Transverse colon (tissue), 4 donors: ENCODE measurements at regions not wholly inside any gene's neighbourhood (a gene's known extent, or its start where the extent isn't known, plus 50 kb on each side); places are given as distances from the start of the nearest gene placed in this dataset.

ENCODE experiments used
- EP300 ChIP-seq: sonication (generic); formaldehyde crosslinking; IDR thresholded peaks from one replicate; pipeline ENCODE4 v1.6.1; 2017; ENCODE audit warnings: antibody characterized with exemption, low read depth
- POLR2A ChIP-seq: fragments of 450-650 bp; IDR thresholded peaks from one replicate; pipeline ENCODE4 v1.6.1; 2016; ENCODE audit warnings: antibody characterized with exemption, mild to moderate bottlenecking, moderate library complexity
- POLR2AphosphoS5 ChIP-seq, 3 donors: sonication (generic); formaldehyde crosslinking; IDR thresholded peaks; one replicate each; pipeline ENCODE4 v1.6.1; 2016; ENCODE audit warnings: antibody characterized with exemption in 3 of 3
- TF ChIP-seq, protein P1 (sequence below), 5 experiments: fragments of 200-600 bp in 3 of 5; fragments of 450-650 bp in 2 of 5; sonication (generic) in 3 of 5; IDR thresholded peaks; 1 replicate in 2 of 5; 2 replicates in 3 of 5; pipeline ENCODE4 v1.5.1; 2016 to 2017; ENCODE audit warnings: antibody characterized with exemption in 5 of 5, inconsistent platforms in 3 of 5, mild to moderate bottlenecking in 2 of 5, moderate library complexity in 1 of 5

DNA sequence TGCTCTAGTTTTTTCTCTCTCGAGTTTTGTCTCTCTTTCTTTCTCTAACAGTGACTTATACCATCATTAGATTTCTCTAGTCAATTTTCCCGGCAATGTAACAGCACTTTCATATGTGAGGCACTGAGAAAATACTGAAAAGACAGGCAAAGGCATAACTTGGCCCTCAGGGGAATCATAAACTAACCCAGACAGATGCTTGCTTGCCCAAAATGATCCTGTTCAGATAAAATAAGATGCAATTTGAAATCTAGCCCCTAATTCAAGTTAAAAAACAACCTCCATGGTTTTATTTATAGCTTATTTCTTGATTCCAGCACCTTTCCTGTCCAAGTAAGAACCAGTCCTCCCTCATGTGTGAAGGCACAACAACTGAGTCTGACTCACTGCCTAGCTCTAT is 294.6 kb downstream of the GAS1 start:
- TF ChIP-seq POLR2AphosphoS5 (IDR thresholded peaks at IDR 0.05) (no peak), EP300 (no peak), POLR2A (no peak)
- TF ChIP-seq, protein P1, sequence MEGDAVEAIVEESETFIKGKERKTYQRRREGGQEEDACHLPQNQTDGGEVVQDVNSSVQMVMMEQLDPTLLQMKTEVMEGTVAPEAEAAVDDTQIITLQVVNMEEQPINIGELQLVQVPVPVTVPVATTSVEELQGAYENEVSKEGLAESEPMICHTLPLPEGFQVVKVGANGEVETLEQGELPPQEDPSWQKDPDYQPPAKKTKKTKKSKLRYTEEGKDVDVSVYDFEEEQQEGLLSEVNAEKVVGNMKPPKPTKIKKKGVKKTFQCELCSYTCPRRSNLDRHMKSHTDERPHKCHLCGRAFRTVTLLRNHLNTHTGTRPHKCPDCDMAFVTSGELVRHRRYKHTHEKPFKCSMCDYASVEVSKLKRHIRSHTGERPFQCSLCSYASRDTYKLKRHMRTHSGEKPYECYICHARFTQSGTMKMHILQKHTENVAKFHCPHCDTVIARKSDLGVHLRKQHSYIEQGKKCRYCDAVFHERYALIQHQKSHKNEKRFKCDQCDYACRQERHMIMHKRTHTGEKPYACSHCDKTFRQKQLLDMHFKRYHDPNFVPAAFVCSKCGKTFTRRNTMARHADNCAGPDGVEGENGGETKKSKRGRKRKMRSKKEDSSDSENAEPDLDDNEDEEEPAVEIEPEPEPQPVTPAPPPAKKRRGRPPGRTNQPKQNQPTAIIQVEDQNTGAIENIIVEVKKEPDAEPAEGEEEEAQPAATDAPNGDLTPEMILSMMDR (IDR thresholded peaks at IDR 0.05): no peak
